ENCODE measurements at regions not wholly inside any gene's neighbourhood (a gene's known extent, or its start where the extent isn't known, plus 50 kb on each side); places are given as distances from the start of the nearest gene placed in this dataset.

DNA sequence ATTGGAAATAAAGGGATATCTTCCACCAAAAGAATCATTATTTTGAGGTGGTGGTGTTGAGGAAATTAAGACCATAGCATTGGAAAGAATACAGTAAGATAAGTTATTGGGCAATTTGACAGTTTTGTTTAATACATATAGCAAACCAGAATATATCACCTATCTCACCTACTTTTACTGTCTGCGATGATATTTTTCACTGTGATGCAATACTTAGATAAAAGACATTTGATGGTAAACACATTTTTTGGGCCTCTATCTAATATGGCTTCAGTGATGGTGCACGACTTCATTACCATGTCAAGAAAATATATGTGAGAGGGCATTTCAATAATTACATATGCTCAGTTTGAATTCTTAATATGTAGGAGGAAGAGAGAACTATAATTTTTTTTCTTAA, 93.7 kb upstream of the MAGI2 start:
- TF ChIP-seq, protein P1, sequence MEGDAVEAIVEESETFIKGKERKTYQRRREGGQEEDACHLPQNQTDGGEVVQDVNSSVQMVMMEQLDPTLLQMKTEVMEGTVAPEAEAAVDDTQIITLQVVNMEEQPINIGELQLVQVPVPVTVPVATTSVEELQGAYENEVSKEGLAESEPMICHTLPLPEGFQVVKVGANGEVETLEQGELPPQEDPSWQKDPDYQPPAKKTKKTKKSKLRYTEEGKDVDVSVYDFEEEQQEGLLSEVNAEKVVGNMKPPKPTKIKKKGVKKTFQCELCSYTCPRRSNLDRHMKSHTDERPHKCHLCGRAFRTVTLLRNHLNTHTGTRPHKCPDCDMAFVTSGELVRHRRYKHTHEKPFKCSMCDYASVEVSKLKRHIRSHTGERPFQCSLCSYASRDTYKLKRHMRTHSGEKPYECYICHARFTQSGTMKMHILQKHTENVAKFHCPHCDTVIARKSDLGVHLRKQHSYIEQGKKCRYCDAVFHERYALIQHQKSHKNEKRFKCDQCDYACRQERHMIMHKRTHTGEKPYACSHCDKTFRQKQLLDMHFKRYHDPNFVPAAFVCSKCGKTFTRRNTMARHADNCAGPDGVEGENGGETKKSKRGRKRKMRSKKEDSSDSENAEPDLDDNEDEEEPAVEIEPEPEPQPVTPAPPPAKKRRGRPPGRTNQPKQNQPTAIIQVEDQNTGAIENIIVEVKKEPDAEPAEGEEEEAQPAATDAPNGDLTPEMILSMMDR (IDR thresholded peaks at IDR 0.05) = no peak
- no peak for TF ChIP-seq POLR2A (IDR thresholded peaks at IDR 0.05)
